HEK293T (cell line): ENCODE measurements at regions not wholly inside any gene's neighbourhood (a gene's known extent, or its start where the extent isn't known, plus 50 kb on each side); places are given as distances from the start of the nearest gene placed in this dataset.

Source experiments
- ARNT ChIP-seq: fragments of 450-650 bp; IDR thresholded peaks from 2 replicates; pipeline ENCODE4 v1.6.1; 2017; ENCODE audit warnings: mild to moderate bottlenecking
- BHLHE40 ChIP-seq: fragments of 450-650 bp; IDR thresholded peaks from 2 replicates; pipeline ENCODE4 v1.6.1; 2016; ENCODE audit warnings: mild to moderate bottlenecking, moderate library complexity, borderline replicate concordance
- CTBP1 ChIP-seq: fragments of 450-650 bp; IDR thresholded peaks from 2 replicates; pipeline ENCODE4 v1.6.1; 2016; ENCODE audit warnings: borderline replicate concordance
- ELF4 ChIP-seq: fragments of 450-650 bp; IDR thresholded peaks from 2 replicates; pipeline ENCODE4 v1.6.1; 2017; ENCODE audit warnings: antibody characterized with exemption
- FOXA1 ChIP-seq: fragments of 450-650 bp; IDR thresholded peaks from 2 replicates; pipeline ENCODE4 v1.6.1; 2016; ENCODE audit warnings: mild to moderate bottlenecking
- FOXK2 ChIP-seq: fragments of 450-650 bp; IDR thresholded peaks from 2 replicates; pipeline ENCODE4 v1.6.1; 2016; ENCODE audit warnings: mild to moderate bottlenecking
- FOXM1 ChIP-seq: fragments of 450-650 bp; IDR thresholded peaks from 2 replicates; pipeline ENCODE4 v1.6.1; 2017; ENCODE audit warnings: mild to moderate bottlenecking, borderline replicate concordance
- HDGF ChIP-seq: fragments of 450-650 bp; IDR thresholded peaks from 2 replicates; pipeline ENCODE4 v1.6.1; 2017; ENCODE audit warnings: antibody characterized with exemption, borderline replicate concordance
- NFRKB ChIP-seq: fragments of 450-650 bp; IDR thresholded peaks from 2 replicates; pipeline ENCODE4 v1.6.1; 2016; ENCODE audit warnings: mild to moderate bottlenecking, moderate library complexity
- SP1 ChIP-seq: fragments of 450-650 bp; IDR thresholded peaks from 2 replicates; pipeline ENCODE4 v1.6.1; 2017
- SUZ12 ChIP-seq: fragments of 450-650 bp; IDR thresholded peaks from 2 replicates; pipeline ENCODE4 v1.6.1; 2016; ENCODE audit warnings: mild to moderate bottlenecking
- TARDBP ChIP-seq: fragments of 450-650 bp; IDR thresholded peaks from 2 replicates; pipeline ENCODE4 v1.6.1; 2016
- ZNF384 ChIP-seq: fragments of 450-650 bp; IDR thresholded peaks from 2 replicates; pipeline ENCODE4 v1.6.1; 2016
- TF ChIP-seq, protein P1 (sequence below): fragments of 450-650 bp; IDR thresholded peaks from 2 replicates; pipeline ENCODE4 v1.6.1; 2016

DNA sequence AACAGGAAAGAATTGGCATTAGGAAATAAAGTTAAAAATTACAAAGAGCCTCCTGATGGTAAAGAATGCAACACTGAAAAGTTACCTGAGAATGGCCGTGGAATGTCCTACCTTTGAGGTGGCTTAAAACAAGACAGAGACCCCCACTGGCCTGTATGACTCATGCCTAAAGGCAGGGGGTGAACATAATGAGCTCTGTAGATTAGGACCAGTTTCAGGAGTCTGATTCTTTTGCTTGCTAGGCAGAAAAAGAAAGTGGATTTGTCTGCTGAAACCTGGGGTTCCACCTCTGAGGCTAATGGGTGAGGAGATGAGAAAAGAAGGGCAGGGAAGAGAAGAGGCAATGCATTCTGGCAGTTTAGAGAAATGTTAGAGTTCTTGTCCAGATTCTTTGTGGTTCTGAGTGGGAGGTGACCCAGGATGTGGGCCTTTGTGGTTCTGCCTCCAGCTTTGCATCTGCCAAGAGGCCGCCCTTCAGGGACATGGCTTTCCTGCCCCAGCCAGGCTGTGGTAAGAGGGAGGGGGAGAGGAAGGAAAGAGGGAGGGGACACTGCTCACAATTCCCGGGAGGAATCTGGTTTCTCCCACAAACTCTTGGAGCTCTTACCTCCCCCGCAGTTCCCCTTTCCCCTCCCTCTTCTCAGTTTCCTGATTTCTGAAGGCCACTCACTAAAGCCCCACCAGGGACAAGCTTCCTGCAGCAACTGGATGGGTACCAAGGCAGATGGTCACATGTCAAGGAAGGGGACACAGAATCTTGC, 109.6 kb downstream of the EFNB1 start:
- TF ChIP-seq SP1 (no peak), FOXK2 (no peak), HDGF (no peak), ELF4 (no peak), ARNT (no peak), CTBP1 (no peak), BHLHE40 (no peak), FOXA1 (no peak), SUZ12 (no peak), TARDBP (no peak), FOXM1 (no peak), NFRKB (no peak), ZNF384 (no peak)
- TF ChIP-seq, protein P1, sequence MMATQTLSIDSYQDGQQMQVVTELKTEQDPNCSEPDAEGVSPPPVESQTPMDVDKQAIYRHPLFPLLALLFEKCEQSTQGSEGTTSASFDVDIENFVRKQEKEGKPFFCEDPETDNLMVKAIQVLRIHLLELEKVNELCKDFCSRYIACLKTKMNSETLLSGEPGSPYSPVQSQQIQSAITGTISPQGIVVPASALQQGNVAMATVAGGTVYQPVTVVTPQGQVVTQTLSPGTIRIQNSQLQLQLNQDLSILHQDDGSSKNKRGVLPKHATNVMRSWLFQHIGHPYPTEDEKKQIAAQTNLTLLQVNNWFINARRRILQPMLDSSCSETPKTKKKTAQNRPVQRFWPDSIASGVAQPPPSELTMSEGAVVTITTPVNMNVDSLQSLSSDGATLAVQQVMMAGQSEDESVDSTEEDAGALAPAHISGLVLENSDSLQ = no peak
